HepG2 (cell line): ENCODE measurements at regions not wholly inside any gene's neighbourhood (a gene's known extent, or its start where the extent isn't known, plus 50 kb on each side); places are given as distances from the start of the nearest gene placed in this dataset.

Experiments
- ARNT ChIP-seq: fragments of 450-650 bp; IDR thresholded peaks from 2 replicates; pipeline ENCODE4 v1.6.1; 2017
- CTCF ChIP-seq: sonication (generic); formaldehyde crosslinking; IDR thresholded peaks from 2 replicates; pipeline ENCODE4 v1.5.0; 2020; ENCODE audit warnings: mild to moderate bottlenecking, missing genetic modification reagents, moderate library complexity
- EZH2 ChIP-seq: conservative IDR thresholded peaks from 2 replicates; pipeline ENCODE4 v1.6.1; 2012; ENCODE audit warnings: mild to moderate bottlenecking, low read depth, low read length, moderate library complexity
- HMG20B ChIP-seq: conservative IDR thresholded peaks from 2 replicates; pipeline ENCODE4 v1.6.1; 2016; ENCODE audit warnings: missing genetic modification reagents, missing compliant biosample characterization
- MTA3 ChIP-seq: sonication (generic); formaldehyde crosslinking; IDR thresholded peaks from 2 replicates; pipeline ENCODE4 v1.4.0; 2020; ENCODE audit warnings: missing genetic modification reagents
- REL ChIP-seq: sonication (generic); formaldehyde crosslinking; conservative IDR thresholded peaks from 2 replicates; pipeline ENCODE4 v1.8.0; 2022; ENCODE audit warnings: mild to moderate bottlenecking, missing genetic modification reagents, moderate library complexity
- SKIL ChIP-seq: sonication (generic); formaldehyde crosslinking; IDR thresholded peaks from 2 replicates; pipeline ENCODE4 v1.8.0; 2022; ENCODE audit warnings: missing genetic modification reagents, mild to moderate bottlenecking, moderate library complexity, borderline replicate concordance
- SRF ChIP-seq: IDR thresholded peaks from 2 replicates; pipeline ENCODE4 v1.6.1; 2011; ENCODE audit warnings: mild to moderate bottlenecking, low read depth, low read length, moderate library complexity
- ZFP36 ChIP-seq: fragments of 150-350 bp; IDR thresholded peaks from 2 replicates; pipeline ENCODE4 v1.6.1; 2018; ENCODE audit warnings: borderline replicate concordance, low read length, low read depth; ENCODE audit not compliant: partially characterized antibody
- ZMAT3 ChIP-seq: sonication (generic); formaldehyde crosslinking; conservative IDR thresholded peaks from 2 replicates; pipeline ENCODE4 v1.7.0; 2021; ENCODE audit warnings: missing genetic modification reagents
- ZNF12 ChIP-seq: sonication (generic); formaldehyde crosslinking; IDR thresholded peaks from 2 replicates; pipeline ENCODE4 v1.5.0; 2020; ENCODE audit warnings: missing genetic modification reagents
- ZNF274 ChIP-seq: sonication (generic); formaldehyde crosslinking; IDR thresholded peaks from 2 replicates; pipeline ENCODE4 v1.5.1; 2020; ENCODE audit warnings: mild to moderate bottlenecking, missing genetic modification reagents
- ZNF572 ChIP-seq: sonication (generic); formaldehyde crosslinking; IDR thresholded peaks from 2 replicates; pipeline ENCODE4 v1.5.1; 2020; ENCODE audit warnings: mild to moderate bottlenecking, missing genetic modification reagents
- ZNF781 ChIP-seq: sonication (generic); formaldehyde crosslinking; IDR thresholded peaks from 2 replicates; pipeline ENCODE4 v1.5.1; 2020; ENCODE audit warnings: borderline replicate concordance, mild to moderate bottlenecking, missing genetic modification reagents; ENCODE audit errors: not compliant biosample characterization

DNA sequence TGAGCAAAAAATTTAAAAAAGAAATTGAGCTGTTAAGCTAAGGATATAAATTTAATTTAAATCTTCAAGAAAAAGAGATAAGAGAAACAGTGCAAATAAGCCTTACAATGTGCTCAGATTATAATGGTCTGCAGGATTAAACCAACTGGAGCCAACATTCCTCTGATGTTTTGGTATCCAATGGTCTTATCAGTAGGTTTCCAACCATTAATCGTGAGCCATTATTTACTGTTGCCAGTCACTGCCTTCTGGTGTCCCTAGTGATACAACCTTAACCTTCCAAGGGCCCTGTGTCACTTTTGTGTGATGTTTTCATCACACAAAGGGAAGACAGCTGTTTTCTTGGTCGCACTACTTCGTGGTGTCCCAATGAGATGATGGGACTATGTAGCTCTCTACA is 134.5 kb upstream of the CTAGE1 start:
- TF ChIP-seq EZH2 = no peak
- TF ChIP-seq ARNT = no peak
- no peak for TF ChIP-seq ZNF274 (CRISPR knock-in tag)
- no peak for TF ChIP-seq SKIL (CRISPR knock-in tag)
- TF ChIP-seq CTCF = no peak
- no peak for TF ChIP-seq ZFP36
- TF ChIP-seq ZNF12 = no peak
- no peak for TF ChIP-seq ZMAT3 (CRISPR knock-in tag)
- no peak for TF ChIP-seq ZNF781 (CRISPR knock-in tag)
- no peak for TF ChIP-seq REL (CRISPR knock-in tag)
- no peak for TF ChIP-seq ZNF572
- TF ChIP-seq SRF = no peak
- no peak for TF ChIP-seq HMG20B (CRISPR knock-in tag)
- no peak for TF ChIP-seq MTA3 (CRISPR knock-in tag)
